HCT116 (cell line): ENCODE measurements at regions not wholly inside any gene's neighbourhood (a gene's known extent, or its start where the extent isn't known, plus 50 kb on each side); places are given as distances from the start of the nearest gene placed in this dataset.

Experiments
- ATAC-seq: fragments of 200-7000 bp; cut with Tn5 transposase; 2 replicates; pipeline ENCODE4 v1.9.1; 2020; ENCODE audit warnings: mild to moderate bottlenecking, moderate library complexity
- BruUV-seq: library from RNA; stranded (reverse); fragments of 400-500 nt; replicated peaks from 2 replicates; lab custom pipeline; 2021; lab: Mats Ljungman, UMichigan
- CTCF ChIA-PET: fragments of 300-600 bp; sonication (Branson Sonifier 250); formaldehyde crosslinking; loops from one replicate; lab custom pipeline; 2021; ENCODE audit warnings: antibody characterized with exemption; lab: Charles Lee
- POLR2A ChIA-PET: fragments of 300-600, 350-600 bp; sonication (Branson Sonifier 250); formaldehyde crosslinking; loops from one replicate; lab custom pipeline; 2021; ENCODE audit warnings: antibody characterized with exemption; lab: Charles Lee
- RAD21 ChIA-PET, 2 experiments: fragments of 300-600 bp; sonication (Branson Sonifier 250); formaldehyde crosslinking; loops; one replicate each; lab custom pipeline; 2023; ENCODE audit warnings: low total read pairs in 2 of 2; ENCODE audit not compliant: uncharacterized antibody in 2 of 2, unreplicated experiment in 2 of 2, low non-redundant PET in 1 of 2; lab: Charles Lee
- DNase-seq: peaks from one replicate; pipeline ENCODE4 v3.0.0-alpha.2; 2010; ENCODE audit warnings: low read depth, low spot score
- H2AFZ ChIP-seq: fragments of 200-600 bp; shearing (Covaris generic), sonication (generic); 2 replicates; pipeline ENCODE4 v1.6.1; 2017; ENCODE audit warnings: low read depth, mixed run types, mixed read lengths, antibody characterized with exemption, low read length; ENCODE audit not compliant: poor library complexity, severe bottlenecking
- H3K27ac ChIP-seq: 2 replicates; pipeline ENCODE4 v1.5.1; 2012; ENCODE audit warnings: low read depth, low read length
- H3K27me3 ChIP-seq: fragments of 200-600 bp; sonication (generic); 2 replicates; pipeline ENCODE4 v1.6.1; 2016; ENCODE audit warnings: mixed run types, low read length, mixed read lengths; ENCODE audit not compliant: insufficient read depth
- H3K36me3 ChIP-seq, 2 experiments: fragments of 200-500 bp in 1 of 2; fragments of 200-600 bp in 1 of 2; sonication (Bioruptor generic) in 1 of 2; sonication (generic) in 1 of 2; 2 replicates each; pipeline versions ENCODE4 v1.5.1 to v1.6.1; 2014 to 2016; ENCODE audit warnings: low read length in 2 of 2, inconsistent platforms in 1 of 2, mixed read lengths in 1 of 2, mixed run types in 1 of 2; ENCODE audit not compliant: insufficient read depth in 2 of 2, control insufficient read depth in 1 of 2
- H3K4me1 ChIP-seq, 2 experiments: fragments of 200-600 bp in 1 of 2; sonication (generic) in 1 of 2; 2 replicates each; pipeline versions ENCODE4 v1.5.1 to v1.6.1; 2012 to 2017; ENCODE audit warnings: low read length in 2 of 2, inconsistent platforms in 1 of 2, mild to moderate bottlenecking in 1 of 2, mixed read lengths in 1 of 2, mixed run types in 1 of 2, moderate library complexity in 1 of 2; ENCODE audit not compliant: insufficient read depth in 2 of 2, control insufficient read depth in 1 of 2
- H3K4me2 ChIP-seq: fragments of 200-600 bp; sonication (generic); 2 replicates; pipeline ENCODE4 v1.6.1; 2017; ENCODE audit warnings: mixed run types, low read length, mixed read lengths
- H3K4me3 ChIP-seq, 2 experiments: fragments of 200-600 bp in 1 of 2; sonication (generic) in 1 of 2; replicated peaks in 1 of 2; 2 replicates each; pipeline ENCODE4 v1.5.1; 2011 to 2016; ENCODE audit warnings: low read length in 2 of 2, control low read depth in 1 of 2, low read depth in 1 of 2, mild to moderate bottlenecking in 1 of 2, mixed read lengths in 1 of 2, mixed run types in 1 of 2
- H3K79me2 ChIP-seq: fragments of 200-600 bp; sonication (generic); 2 replicates; pipeline ENCODE4 v1.6.1; 2017; ENCODE audit warnings: mild to moderate bottlenecking, mixed run types, low read length, moderate library complexity, mixed read lengths; ENCODE audit not compliant: insufficient read depth
- H3K9ac ChIP-seq: fragments of 200-600 bp; sonication (generic); 2 replicates; pipeline ENCODE4 v1.6.1; 2016; ENCODE audit warnings: low read length, mixed read lengths
- H3K9me2 ChIP-seq: fragments of 200-600 bp; sonication (generic), shearing (Covaris generic); 2 replicates; pipeline ENCODE4 v1.6.1; 2017; ENCODE audit warnings: mixed run types, mild to moderate bottlenecking, moderate library complexity; ENCODE audit not compliant: insufficient read depth
- H3K9me3 ChIP-seq, 2 experiments: fragments of 200-500 bp in 1 of 2; fragments of 200-600 bp in 1 of 2; sonication (Bioruptor generic) in 1 of 2; sonication (generic) in 1 of 2; 2 replicates each; pipeline ENCODE4 v1.6.1; 2014 to 2017; ENCODE audit warnings: low read length in 2 of 2, mixed read lengths in 2 of 2, inconsistent platforms in 1 of 2, low read depth in 1 of 2, mild to moderate bottlenecking in 1 of 2, mixed run types in 1 of 2, moderate library complexity in 1 of 2; ENCODE audit not compliant: control insufficient read depth in 1 of 2, insufficient read depth in 1 of 2
- H4K20me1 ChIP-seq: fragments of 200-600 bp; sonication (generic), shearing (Covaris generic); 2 replicates; pipeline ENCODE4 v1.6.1; 2017; ENCODE audit warnings: mixed run types, mild to moderate bottlenecking, moderate library complexity; ENCODE audit not compliant: insufficient read depth
- ATF3 ChIP-seq: IDR thresholded peaks from 2 replicates; pipeline ENCODE4 v1.6.1; 2012
- ELF1 ChIP-seq: IDR thresholded peaks from 2 replicates; pipeline ENCODE4 v1.6.1; 2012; ENCODE audit warnings: low read depth, borderline replicate concordance
- JUND ChIP-seq: IDR thresholded peaks from 2 replicates; pipeline ENCODE4 v1.6.1; 2012
- RAD21 ChIP-seq: IDR thresholded peaks from 2 replicates; pipeline ENCODE4 v1.6.1; 2012; ENCODE audit warnings: low read depth, mild to moderate bottlenecking
- REST ChIP-seq: IDR thresholded peaks from 2 replicates; pipeline ENCODE4 v1.6.1; 2012; ENCODE audit warnings: low read depth
- SP1 ChIP-seq: IDR thresholded peaks from 2 replicates; pipeline ENCODE4 v1.6.1; 2012; ENCODE audit warnings: low read depth
- TCF7L2 ChIP-seq: IDR thresholded peaks from 2 replicates; pipeline ENCODE4 v1.7.0; 2011; ENCODE audit warnings: borderline replicate concordance, inconsistent platforms; ENCODE audit not compliant: insufficient read depth, insufficient read length; ENCODE audit errors: extremely low read depth
- ZNF274 ChIP-seq: fragments of 200-500 bp; sonication (Bioruptor generic); IDR thresholded peaks from 2 replicates; pipeline ENCODE4 v1.6.1; 2014; ENCODE audit warnings: mild to moderate bottlenecking, low read depth, low read length, inconsistent platforms
- intact Hi-C: fragments of 100-400 bp; cut with micrococcal nuclease; formaldehyde crosslinking; loops from 2 replicates; pipeline ENCODE4 v1.10.0; 2022
- TF ChIP-seq, protein P1 (sequence below), 3 experiments: fragments of 200-600 bp in 1 of 3; sonication (generic) in 1 of 3; IDR thresholded peaks in 2 of 3; conservative IDR thresholded peaks in 1 of 3; 2 replicates each; pipeline ENCODE4 v1.5.1; 2012 to 2017; ENCODE audit warnings: low read depth in 2 of 3, low read length in 2 of 3, antibody characterized with exemption in 1 of 3, borderline replicate concordance in 1 of 3, control low read depth in 1 of 3, mild to moderate bottlenecking in 1 of 3, mixed read lengths in 1 of 3, mixed run types in 1 of 3, moderate library complexity in 1 of 3; ENCODE audit not compliant: insufficient read depth in 1 of 3

- H3K9ac ChIP-seq: no peak overlapping the region
- no peak overlapping the region for H3K4me3 ChIP-seq
- H4K20me1 ChIP-seq: no peaks in the 10 kb centered on the region
- no peak for DNase-seq
- RAD21 ChIA-PET: no interaction called here
- intact Hi-C loops: no loop called here
- TF ChIP-seq JUND: no peak
- TF ChIP-seq, protein P1, sequence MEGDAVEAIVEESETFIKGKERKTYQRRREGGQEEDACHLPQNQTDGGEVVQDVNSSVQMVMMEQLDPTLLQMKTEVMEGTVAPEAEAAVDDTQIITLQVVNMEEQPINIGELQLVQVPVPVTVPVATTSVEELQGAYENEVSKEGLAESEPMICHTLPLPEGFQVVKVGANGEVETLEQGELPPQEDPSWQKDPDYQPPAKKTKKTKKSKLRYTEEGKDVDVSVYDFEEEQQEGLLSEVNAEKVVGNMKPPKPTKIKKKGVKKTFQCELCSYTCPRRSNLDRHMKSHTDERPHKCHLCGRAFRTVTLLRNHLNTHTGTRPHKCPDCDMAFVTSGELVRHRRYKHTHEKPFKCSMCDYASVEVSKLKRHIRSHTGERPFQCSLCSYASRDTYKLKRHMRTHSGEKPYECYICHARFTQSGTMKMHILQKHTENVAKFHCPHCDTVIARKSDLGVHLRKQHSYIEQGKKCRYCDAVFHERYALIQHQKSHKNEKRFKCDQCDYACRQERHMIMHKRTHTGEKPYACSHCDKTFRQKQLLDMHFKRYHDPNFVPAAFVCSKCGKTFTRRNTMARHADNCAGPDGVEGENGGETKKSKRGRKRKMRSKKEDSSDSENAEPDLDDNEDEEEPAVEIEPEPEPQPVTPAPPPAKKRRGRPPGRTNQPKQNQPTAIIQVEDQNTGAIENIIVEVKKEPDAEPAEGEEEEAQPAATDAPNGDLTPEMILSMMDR (IDR thresholded peaks at IDR 0.05 in 2 of 3, conservative IDR thresholded peaks at IDR 0.05 in 1 of 3; ENCODE audit: borderline replicate concordance in 1 of 3, insufficient read depth in 1 of 3, low read depth in 2 of 3, low read length in 2 of 3): no peak
- no peak for TF ChIP-seq RAD21
- TF ChIP-seq ELF1: no peak
- TF ChIP-seq ATF3: no peak
- no peak for TF ChIP-seq TCF7L2
- no peak for TF ChIP-seq SP1
- no peak for TF ChIP-seq REST
- no peak for TF ChIP-seq ZNF274
- TF ChIP-seq, all 23 proteins: peak for 0
- ChIA-PET POLR2A (no interaction called here), CTCF (no interaction called here)
- Histone ChIP-seq H3K79me2 (no peaks in the 10 kb centered on the region), H3K9me3 (no peaks in the 10 kb centered on the region), H3K9me2 (no peaks in the 10 kb centered on the region), H3K27ac (no peak overlapping the region), H3K4me2 (no peak overlapping the region), H2AFZ (no peak overlapping the region), H3K4me1 (no peaks in the 10 kb centered on the region), H3K36me3 (no peaks in the 10 kb centered on the region), H3K27me3 (no peaks in the 10 kb centered on the region)
- no TSS peak for BruUV-seq
- ATAC-seq: no peak
Observed at GRCh38 chr6:141000917-141001316, 1131.8 kb upstream of the GJE1 start.
